Retinal pigment epithelial cell (primary cell): ENCODE measurements at regions not wholly inside any gene's neighbourhood (a gene's known extent, or its start where the extent isn't known, plus 50 kb on each side); places are given as distances from the start of the nearest gene placed in this dataset.
"Not testable (repeated sequence)": the region's sequence is repeated elsewhere in the genome, so short reads cannot be mapped to it uniquely, and the experiment has no call there.

ENCODE experiments used
- DNase-seq: peaks from one replicate; pipeline ENCODE4 v3.0.0-alpha.2; 2010; ENCODE audit warnings: low read depth
- H3K4me3 ChIP-seq: 2 replicates; pipeline ENCODE4 v1.5.1; 2011; ENCODE audit warnings: mild to moderate bottlenecking, low read length, control low read depth, moderate library complexity
- TF ChIP-seq, protein P1 (sequence below): conservative IDR thresholded peaks from 2 replicates; pipeline ENCODE4 v1.5.1; 2011; ENCODE audit warnings: low read depth, low read length, control low read depth, inconsistent platforms

DNA sequence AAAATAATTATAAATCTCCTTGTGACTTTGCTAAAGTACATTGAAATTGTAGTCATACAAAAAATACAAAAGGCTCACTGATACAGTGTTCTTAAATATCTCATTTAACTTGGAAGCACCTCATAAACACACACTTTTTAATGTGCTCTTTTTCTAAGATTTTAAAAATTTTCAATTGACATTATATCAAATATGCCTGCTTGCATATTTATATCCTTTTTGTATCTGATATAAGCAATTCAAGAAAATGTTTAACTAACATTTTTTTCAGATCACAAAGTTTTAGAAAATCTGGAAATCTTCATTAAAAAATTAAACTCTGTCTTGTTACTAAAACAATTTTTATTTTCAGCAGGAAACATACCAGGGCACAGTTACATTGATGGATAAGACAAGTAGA, 661.5 kb downstream of the REEP3 start:
- TF ChIP-seq, protein P1, sequence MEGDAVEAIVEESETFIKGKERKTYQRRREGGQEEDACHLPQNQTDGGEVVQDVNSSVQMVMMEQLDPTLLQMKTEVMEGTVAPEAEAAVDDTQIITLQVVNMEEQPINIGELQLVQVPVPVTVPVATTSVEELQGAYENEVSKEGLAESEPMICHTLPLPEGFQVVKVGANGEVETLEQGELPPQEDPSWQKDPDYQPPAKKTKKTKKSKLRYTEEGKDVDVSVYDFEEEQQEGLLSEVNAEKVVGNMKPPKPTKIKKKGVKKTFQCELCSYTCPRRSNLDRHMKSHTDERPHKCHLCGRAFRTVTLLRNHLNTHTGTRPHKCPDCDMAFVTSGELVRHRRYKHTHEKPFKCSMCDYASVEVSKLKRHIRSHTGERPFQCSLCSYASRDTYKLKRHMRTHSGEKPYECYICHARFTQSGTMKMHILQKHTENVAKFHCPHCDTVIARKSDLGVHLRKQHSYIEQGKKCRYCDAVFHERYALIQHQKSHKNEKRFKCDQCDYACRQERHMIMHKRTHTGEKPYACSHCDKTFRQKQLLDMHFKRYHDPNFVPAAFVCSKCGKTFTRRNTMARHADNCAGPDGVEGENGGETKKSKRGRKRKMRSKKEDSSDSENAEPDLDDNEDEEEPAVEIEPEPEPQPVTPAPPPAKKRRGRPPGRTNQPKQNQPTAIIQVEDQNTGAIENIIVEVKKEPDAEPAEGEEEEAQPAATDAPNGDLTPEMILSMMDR, result no peak
- no peak overlapping the region for H3K4me3 ChIP-seq
- no peak for DNase-seq

DNA sequence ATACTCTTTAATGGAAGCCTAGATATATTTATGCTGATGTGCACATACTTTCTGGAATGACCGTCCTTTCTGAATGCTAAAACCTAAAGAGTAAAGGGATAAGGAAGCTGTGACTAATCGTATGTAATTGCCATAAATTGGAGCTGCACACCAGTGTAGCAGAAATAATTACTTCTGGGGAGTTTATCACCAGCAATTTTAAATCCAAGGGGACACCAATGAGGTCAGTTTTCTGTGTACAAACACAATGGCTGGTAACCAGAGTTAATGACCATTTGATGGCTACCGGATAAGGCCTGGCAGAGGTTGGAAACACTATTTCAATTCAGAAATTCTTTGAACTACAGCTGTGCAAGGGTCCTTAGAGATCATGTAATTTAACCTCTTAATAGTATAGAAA, 670.1 kb downstream of the REEP3 start:
- no peak overlapping the region for H3K4me3 ChIP-seq
- TF ChIP-seq, protein P1, result no peak
- DNase-seq, result peak; percentile 59

DNA sequence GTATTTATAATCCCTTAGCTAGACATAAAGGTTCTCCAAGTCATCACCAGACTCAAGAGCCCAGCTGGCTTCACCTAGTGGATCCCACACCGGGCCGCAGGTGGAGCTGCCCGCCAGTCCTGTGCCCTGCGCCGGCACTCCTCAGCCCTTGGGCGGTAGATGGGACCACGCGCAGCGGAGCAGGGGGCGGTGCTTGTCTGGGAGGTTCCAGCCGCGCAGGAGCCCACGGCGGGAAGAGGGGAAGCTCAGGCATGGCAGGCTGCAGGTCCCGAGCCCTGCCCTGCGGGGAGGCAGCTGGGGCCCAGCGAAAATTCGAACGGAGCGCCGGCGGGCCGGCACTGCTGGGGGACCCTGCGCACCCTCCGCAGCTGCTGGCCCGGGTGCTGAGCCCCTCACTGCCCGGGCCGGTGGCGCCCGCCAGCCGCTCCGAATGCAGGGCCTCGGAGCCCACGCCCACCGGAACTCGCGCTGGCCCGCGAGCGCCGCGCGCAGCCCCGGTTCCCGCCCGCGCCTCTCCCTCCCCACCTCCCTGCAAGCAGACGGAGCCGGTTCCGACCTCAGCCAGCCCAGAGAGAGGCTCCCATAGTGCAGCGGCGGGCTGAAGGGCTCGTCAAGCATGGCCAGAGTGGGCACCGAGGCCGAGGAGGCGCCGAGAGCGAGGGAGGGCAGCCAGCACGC, 675.6 kb downstream of the REEP3 start:
- no peak overlapping the region for H3K4me3 ChIP-seq
- TF ChIP-seq, protein P1, result no peak
- DNase-seq, result no peak

DNA sequence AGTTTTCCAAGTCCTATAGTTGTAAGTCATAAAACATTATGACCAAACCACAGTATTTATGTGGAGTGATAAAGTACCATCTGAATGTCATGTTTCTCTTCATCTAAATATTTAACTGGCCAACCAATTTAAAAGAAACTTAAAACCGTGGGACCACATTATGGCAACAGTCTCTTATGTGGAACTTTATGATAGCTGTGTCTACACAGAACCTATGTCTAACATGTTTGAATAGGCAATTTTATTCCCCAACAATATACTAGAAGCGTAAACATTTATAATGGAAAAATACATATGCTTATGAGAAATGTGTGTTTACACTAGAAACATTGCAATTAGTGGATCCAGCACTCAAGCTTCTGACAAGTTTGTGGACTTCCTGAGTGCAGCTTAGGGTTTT, 680.7 kb downstream of the REEP3 start:
- no peak overlapping the region for H3K4me3 ChIP-seq
- no peak for DNase-seq
- TF ChIP-seq, protein P1, result no peak

DNA sequence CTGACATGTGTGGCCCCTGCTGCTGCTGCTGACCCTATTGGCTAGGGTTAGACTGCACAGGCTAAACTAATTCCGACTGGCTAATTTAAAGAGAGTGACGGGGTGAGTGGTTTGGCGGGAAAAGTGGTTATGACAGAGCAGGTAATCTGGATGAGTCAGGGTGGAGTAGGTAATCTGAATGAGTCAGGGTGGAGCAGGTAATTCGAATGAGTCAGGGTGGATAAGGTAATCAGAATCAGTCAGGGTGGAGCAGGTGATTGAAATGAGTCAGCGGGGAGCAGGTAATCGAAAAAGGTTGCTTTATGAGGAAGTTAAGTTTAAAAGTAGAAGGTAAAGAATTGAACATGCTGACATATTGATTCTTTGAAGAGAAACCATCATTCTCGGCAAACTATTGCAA, 683.3 kb downstream of the REEP3 start:
- H3K4me3 ChIP-seq, DNase-seq: not testable (repeated sequence)

DNA sequence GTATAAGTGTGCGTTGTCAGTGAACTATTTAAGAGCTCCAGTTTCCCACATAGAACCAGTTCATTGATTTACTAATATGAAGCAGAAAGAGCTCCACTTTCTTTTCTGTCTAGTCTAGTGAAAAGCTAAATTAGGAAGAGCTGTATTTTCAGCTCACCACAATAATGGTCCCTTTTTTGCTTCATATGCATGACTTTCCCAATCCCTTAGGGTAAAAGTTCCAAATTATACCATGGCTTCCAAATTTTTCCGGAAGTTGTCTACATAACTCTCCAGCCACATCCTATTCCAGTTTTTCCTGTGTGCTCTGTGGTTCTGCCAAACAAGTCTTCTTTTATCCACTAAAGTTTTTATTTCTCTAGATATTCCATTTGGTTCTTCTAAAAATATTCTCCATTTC, 685.2 kb downstream of the REEP3 start:
- TF ChIP-seq, protein P1, result no peak
- H3K4me3 ChIP-seq, result no peak overlapping the region
- no peak for DNase-seq

DNA sequence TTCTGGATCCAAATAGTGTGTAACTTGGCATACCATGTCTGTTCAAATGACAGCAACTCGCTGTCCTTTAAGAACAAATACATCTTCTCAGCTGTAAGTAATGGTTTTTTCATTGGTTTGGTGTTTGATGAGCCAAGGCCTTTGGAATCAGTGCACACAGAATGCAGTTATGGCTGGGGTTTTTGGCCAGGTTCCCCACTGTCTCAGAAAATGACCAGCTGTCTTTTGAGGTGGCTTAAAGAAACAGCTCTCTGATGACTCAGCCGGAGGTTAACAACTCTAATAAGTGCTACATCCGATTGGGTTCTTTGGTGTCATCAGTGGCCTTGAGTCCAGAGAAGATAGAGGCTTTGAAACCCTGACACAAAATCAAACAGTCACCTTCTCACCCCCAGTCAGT, 688.4 kb downstream of the REEP3 start:
- TF ChIP-seq, protein P1, result no peak
- DNase-seq, result peak; percentile 7
- no peak overlapping the region for H3K4me3 ChIP-seq

DNA sequence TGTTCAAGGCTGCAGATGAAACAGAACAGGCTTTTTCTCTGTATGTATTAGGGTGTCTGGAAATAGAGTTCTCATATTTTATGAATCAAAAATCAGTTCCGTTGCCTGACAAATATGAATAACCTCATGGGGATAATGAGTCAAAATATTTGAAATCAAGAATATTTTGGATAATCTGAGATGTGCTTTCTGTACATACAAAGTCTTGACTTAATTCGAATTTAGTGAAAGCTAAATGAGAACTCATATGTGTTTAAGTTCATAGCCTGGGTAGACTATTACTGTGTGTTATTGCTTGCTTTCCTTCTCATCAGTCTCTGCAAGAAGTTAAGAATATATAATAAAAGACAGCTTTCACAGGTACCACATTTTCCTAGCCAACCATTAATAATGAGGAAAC, 689.0 kb downstream of the REEP3 start:
- H3K4me3 ChIP-seq, result no peak overlapping the region
- TF ChIP-seq, protein P1, result no peak
- DNase-seq, result no peak
